MM.1S (cell line): ENCODE measurements at regions not wholly inside any gene's neighbourhood (a gene's known extent, or its start where the extent isn't known, plus 50 kb on each side); places are given as distances from the start of the nearest gene placed in this dataset.
"Not testable (repeated sequence)": the region's sequence is repeated elsewhere in the genome, so short reads cannot be mapped to it uniquely, and the experiment has no call there.

Experiments
- CTCF ChIP-seq: fragments of 300-600 bp; sonication (generic); IDR thresholded peaks from 2 replicates; pipeline ENCODE4 v1.5.1; 2016; ENCODE audit warnings: antibody characterized with exemption, low read length, mixed read lengths
- EZH2 ChIP-seq: fragments of 300-600 bp; sonication (generic); optimal IDR thresholded peaks from 2 replicates; pipeline ENCODE3; 2017; ENCODE audit warnings: low read depth, mild to moderate bottlenecking, antibody characterized with exemption, low read length, mixed read lengths
- EZH2phosphoT487 ChIP-seq: fragments of 300-600 bp; sonication (generic); IDR thresholded peaks from 2 replicates; pipeline ENCODE4 v1.6.1; 2018; ENCODE audit warnings: antibody characterized with exemption, low read length

GRCh38 chr5:177923189-177923588, 72.9 kb downstream of the PROP1 start:
- TF ChIP-seq CTCF, EZH2, EZH2phosphoT487: not testable (repeated sequence)
